Right atrium auricular region (tissue), 2 donors: ENCODE measurements at regions not wholly inside any gene's neighbourhood (a gene's known extent, or its start where the extent isn't known, plus 50 kb on each side); places are given as distances from the start of the nearest gene placed in this dataset.

Experiments
- DNase-seq: peaks from one replicate; pipeline ENCODE4 v3.0.0-alpha.2; 2019; ENCODE audit warnings: low spot score
- H3K27ac ChIP-seq, 2 donors: fragments of 200-600 bp; sonication (generic); 1 replicate in 1 of 2; 2 replicates in 1 of 2; pipeline ENCODE4 v1.5.1; 2016 to 2019
- H3K27me3 ChIP-seq, 2 donors: fragments of 200-600 bp; sonication (generic); one replicate each; pipeline versions ENCODE4 v1.5.1 to v1.6.0; 2017 to 2019
- H3K36me3 ChIP-seq: fragments of 200-600 bp; sonication (generic); one replicate; pipeline ENCODE4 v1.5.1; 2016
- H3K4me1 ChIP-seq, 2 donors: fragments of 200-600 bp; sonication (generic); one replicate each; pipeline versions ENCODE4 v1.5.1 to v1.6.0; 2017 to 2019
- H3K4me3 ChIP-seq, 2 donors: fragments of 200-600 bp; sonication (generic); 1 replicate in 1 of 2; 2 replicates in 1 of 2; pipeline ENCODE4 v1.5.1; 2017 to 2019; ENCODE audit warnings: mild to moderate bottlenecking in 1 of 2, moderate library complexity in 1 of 2
- H3K9me3 ChIP-seq, 2 donors: fragments of 200-600 bp; sonication (generic); one replicate each; pipeline ENCODE4 v1.5.1; 2019
- TF ChIP-seq, protein P1 (sequence below), 2 donors: fragments of 200-600 bp; sonication (generic); IDR thresholded peaks; one replicate each; pipeline ENCODE4 v1.5.1; 2019; ENCODE audit warnings: antibody characterized with exemption in 2 of 2

DNA sequence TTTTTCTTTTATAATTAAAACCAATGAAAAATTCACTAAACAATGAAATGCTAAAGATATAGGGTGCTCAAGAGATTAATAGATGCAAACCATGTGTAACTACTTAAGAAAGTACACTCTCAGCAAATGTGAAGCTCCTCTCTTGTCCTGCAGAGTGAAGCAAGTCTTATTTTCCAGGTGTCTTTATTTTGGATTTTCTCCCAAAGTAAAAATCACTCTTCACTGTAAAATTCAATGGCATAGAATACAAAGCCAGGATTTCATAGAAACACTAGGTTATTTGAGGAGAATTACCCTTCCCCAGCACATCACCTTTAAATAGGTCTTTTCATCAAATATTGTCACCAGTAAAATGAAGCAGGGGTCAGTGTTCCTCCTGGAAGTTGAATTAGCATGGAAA, 57.0 kb upstream of the GIMD1 start:
- TF ChIP-seq, protein P1, sequence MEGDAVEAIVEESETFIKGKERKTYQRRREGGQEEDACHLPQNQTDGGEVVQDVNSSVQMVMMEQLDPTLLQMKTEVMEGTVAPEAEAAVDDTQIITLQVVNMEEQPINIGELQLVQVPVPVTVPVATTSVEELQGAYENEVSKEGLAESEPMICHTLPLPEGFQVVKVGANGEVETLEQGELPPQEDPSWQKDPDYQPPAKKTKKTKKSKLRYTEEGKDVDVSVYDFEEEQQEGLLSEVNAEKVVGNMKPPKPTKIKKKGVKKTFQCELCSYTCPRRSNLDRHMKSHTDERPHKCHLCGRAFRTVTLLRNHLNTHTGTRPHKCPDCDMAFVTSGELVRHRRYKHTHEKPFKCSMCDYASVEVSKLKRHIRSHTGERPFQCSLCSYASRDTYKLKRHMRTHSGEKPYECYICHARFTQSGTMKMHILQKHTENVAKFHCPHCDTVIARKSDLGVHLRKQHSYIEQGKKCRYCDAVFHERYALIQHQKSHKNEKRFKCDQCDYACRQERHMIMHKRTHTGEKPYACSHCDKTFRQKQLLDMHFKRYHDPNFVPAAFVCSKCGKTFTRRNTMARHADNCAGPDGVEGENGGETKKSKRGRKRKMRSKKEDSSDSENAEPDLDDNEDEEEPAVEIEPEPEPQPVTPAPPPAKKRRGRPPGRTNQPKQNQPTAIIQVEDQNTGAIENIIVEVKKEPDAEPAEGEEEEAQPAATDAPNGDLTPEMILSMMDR (IDR thresholded peaks at IDR 0.05), result no peak

DNA sequence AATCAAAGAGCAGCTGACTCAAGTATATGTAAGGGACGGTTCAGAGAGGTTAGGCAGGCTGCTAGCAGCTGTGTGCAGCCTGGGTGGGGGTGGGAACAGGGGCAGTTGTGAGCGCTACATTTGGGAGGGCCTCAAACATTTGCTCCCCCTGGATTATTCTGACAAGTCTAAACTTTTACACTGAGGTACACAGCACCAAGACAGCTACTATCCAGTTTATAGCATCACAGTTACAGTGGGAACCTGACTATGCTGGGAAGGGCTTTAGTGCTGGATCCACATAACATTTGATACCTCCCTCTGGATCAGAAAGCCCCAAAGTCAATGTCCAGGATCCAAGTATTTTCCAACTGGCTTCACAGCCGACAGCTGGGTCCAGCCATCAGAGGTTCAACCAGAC, 55.8 kb upstream of the GIMD1 start:
- Histone ChIP-seq H3K9me3 (no peaks in the 10 kb centered on the region), H3K4me3 (no peak overlapping the region), H3K4me1 (no peaks in the 10 kb centered on the region), H3K36me3 (no peaks in the 10 kb centered on the region), H3K27me3 (no peaks in the 10 kb centered on the region), H3K27ac (no peak overlapping the region)
- TF ChIP-seq, protein P1 (IDR thresholded peaks at IDR 0.05), result no peak
- no peak for DNase-seq

More for the DNA sequence above, 57.0 kb upstream of the GIMD1 start:
- no peaks in the 10 kb centered on the region for H3K9me3 ChIP-seq
- no peak overlapping the region for H3K27ac ChIP-seq
- no peaks in the 10 kb centered on the region for H3K36me3 ChIP-seq
- no peaks in the 10 kb centered on the region for H3K4me1 ChIP-seq
- H3K27me3 ChIP-seq, result no peaks in the 10 kb centered on the region
- DNase-seq, result no peak
- H3K4me3 ChIP-seq, result no peak overlapping the region

DNA sequence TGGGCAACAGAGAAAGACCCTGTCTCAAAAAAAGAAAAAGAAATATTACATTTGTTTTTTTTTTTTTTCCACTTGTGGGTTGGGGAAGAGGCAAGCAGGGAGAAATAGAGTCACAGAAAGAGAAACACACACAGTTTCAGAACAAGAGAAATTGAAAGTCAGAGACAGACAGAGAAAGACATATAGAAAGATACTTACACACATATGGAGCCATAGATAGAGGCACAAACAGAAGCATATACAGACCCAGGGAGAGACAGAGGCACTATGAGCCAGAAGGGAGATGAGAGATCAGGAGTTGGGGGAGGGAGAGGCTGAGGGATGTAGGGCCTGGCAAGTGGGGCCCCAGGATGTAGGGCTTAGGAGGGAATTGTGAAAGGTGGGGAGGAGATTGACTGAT, 55.2 kb upstream of the GIMD1 start:
- no peak for DNase-seq
- no peaks in the 10 kb centered on the region for H3K27me3 ChIP-seq

DNA sequence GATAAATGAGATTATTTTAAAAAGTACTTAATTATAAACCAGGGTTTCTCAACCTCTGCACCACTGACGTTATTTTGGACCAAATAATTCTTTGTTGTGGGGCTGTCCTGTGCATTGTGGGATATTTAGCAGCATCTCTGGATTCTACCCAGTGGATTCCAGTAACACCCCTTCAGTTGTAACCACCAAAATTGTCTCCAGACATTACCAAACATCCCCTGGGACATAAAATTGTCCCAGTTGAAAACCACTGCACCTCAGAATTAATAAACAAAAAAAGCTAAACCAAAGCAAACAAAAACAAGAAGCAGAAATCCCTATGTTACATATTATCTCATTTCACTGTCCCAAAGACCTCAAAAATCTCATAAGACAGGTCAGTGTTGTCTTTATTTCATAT, 54.2 kb upstream of the GIMD1 start:
- no peaks in the 10 kb centered on the region for H3K9me3 ChIP-seq
- H3K4me3 ChIP-seq, result no peak overlapping the region
- TF ChIP-seq, protein P1 (IDR thresholded peaks at IDR 0.05), result no peak
- no peaks in the 10 kb centered on the region for H3K27me3 ChIP-seq
- no peaks in the 10 kb centered on the region for H3K4me1 ChIP-seq
- no peak overlapping the region for H3K27ac ChIP-seq
- no peak for DNase-seq
- H3K36me3 ChIP-seq, result no peaks in the 10 kb centered on the region

More for the DNA sequence above, 55.2 kb upstream of the GIMD1 start:
- H3K27ac ChIP-seq, result no peak overlapping the region
- no peak overlapping the region for H3K4me3 ChIP-seq
- no peaks in the 10 kb centered on the region for H3K9me3 ChIP-seq
- H3K4me1 ChIP-seq, result no peaks in the 10 kb centered on the region
- no peaks in the 10 kb centered on the region for H3K36me3 ChIP-seq
- TF ChIP-seq, protein P1 (IDR thresholded peaks at IDR 0.05), result no peak

DNA sequence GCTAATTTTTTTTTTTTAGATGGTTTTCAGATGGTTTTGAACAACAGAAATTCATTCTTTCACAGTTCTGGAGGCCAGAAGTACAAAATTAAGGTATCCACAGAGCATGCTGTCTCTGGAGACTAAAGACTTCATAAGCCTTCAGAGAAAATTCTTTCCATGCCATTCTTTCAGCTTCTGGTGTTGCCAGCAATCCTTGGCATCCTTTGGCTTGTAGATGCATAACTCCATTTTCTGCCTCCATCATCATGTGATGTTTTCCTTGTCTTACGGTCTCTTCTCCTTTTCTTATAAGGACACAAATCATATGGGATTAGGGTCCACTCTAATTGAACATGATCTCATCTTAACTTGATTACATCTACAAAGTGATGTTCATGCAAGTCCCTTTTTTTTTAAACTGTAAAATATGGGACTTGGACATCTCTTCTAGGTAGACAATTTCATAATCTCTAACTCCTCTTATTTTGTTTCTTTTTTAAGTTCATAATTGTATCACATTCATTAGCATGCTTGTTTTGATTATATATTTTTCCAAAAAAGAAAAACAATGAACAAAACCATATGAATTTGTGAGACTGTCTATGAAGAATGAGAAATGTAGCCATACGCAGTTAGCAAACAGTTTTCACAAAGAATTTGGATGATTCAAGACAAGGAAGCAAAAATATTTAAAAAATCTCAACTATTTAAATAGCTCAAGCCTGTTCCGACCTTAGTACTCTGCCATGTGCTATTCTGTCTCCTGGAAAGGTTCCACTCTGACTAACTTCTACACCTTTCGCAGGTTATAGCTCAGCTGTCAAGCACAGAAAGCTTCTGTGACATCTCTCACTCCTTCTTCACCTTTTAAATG, 53.1 kb upstream of the GIMD1 start:
- Histone ChIP-seq H3K27ac (no peak overlapping the region), H3K4me1 (no peaks in the 10 kb centered on the region), H3K36me3 (no peaks in the 10 kb centered on the region), H3K9me3 (no peaks in the 10 kb centered on the region), H3K27me3 (no peaks in the 10 kb centered on the region), H3K4me3 (no peak overlapping the region)
- DNase-seq, result no peak
- TF ChIP-seq, protein P1 (IDR thresholded peaks at IDR 0.05), result no peak

DNA sequence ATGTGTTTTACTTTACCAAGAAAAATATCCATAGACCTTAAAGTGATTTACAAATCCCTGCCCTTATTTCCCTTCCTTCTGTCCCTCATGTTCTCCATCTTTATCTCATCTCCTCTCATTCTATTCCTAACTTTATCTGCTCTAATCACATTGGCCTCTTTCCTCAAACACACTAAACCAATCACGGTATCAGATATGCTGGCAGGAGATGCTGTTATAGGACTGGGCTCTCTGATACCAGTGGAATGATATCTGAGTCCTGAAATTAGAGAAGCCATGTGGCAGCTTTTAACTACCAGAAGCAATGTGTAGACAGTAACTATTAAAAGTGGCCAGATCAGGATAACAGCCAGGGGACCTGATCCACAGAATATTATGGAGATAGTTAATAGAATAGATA, 49.9 kb upstream of the GIMD1 start:
- TF ChIP-seq, protein P1 (IDR thresholded peaks at IDR 0.05), result no peak
- no peaks in the 10 kb centered on the region for H3K36me3 ChIP-seq
- no peaks in the 10 kb centered on the region for H3K27me3 ChIP-seq
- H3K9me3 ChIP-seq, result no peaks in the 10 kb centered on the region
- no peak overlapping the region for H3K4me3 ChIP-seq
- H3K4me1 ChIP-seq, result no peaks in the 10 kb centered on the region
- DNase-seq, result no peak
- no peak overlapping the region for H3K27ac ChIP-seq
